B cell (primary cell): ENCODE measurements at regions not wholly inside any gene's neighbourhood (a gene's known extent, or its start where the extent isn't known, plus 50 kb on each side); places are given as distances from the start of the nearest gene placed in this dataset.

ENCODE experiments used
- ATAC-seq: fragments of 200-7000 bp; cut with Tn5 transposase; one replicate; pipeline ENCODE4 v1.10.0; 2021; ENCODE audit warnings: low read depth, mild to moderate bottlenecking, moderate number of reproducible peaks, moderate library complexity
- CTCF ChIA-PET: fragments of 350-600 bp; sonication (Branson Sonifier 250); formaldehyde crosslinking; loops from one replicate; lab custom pipeline; 2021; ENCODE audit warnings: antibody characterized with exemption, inconsistent platforms; lab: Charles Lee
- POLR2A ChIA-PET: fragments of 350-600 bp; sonication (Branson Sonifier 250); formaldehyde crosslinking; loops from one replicate; lab custom pipeline; 2021; ENCODE audit warnings: antibody characterized with exemption; lab: Charles Lee
- DNase-seq: peaks from one replicate; pipeline ENCODE4 v3.0.0; 2013
- H2AFZ ChIP-seq: 2 replicates; pipeline ENCODE4 v1.6.1; 2012; ENCODE audit warnings: mild to moderate bottlenecking, low read depth, low read length; ENCODE audit not compliant: insufficient read depth, poor library complexity, severe bottlenecking
- H3K27ac ChIP-seq, 2 donors: 1 replicate in 1 of 2; 2 replicates in 1 of 2; pipeline ENCODE4 v1.5.1; 2012 to 2013; ENCODE audit warnings: low read length in 2 of 2, mild to moderate bottlenecking in 2 of 2, moderate library complexity in 1 of 2
- H3K27me3 ChIP-seq, 4 experiments: fragments of 200-600 bp in 1 of 4; sonication (generic) in 1 of 4; replicated peaks in 1 of 4; 1 replicate in 2 of 4; 2 replicates in 2 of 4; pipeline versions ENCODE4 v1.6.1 to v1.7.0; 2013 to 2016; ENCODE audit warnings: low read length in 3 of 4, mild to moderate bottlenecking in 2 of 4, mixed read lengths in 1 of 4, moderate library complexity in 1 of 4; ENCODE audit not compliant: insufficient read depth in 4 of 4, control insufficient read depth in 3 of 4; ENCODE audit errors: control extremely low read depth in 1 of 4
- H3K36me3 ChIP-seq, 2 experiments: replicated peaks in 1 of 2; 1 replicate in 1 of 2; 2 replicates in 1 of 2; pipeline versions ENCODE4 v1.6.1 to v1.7.1; 2013; ENCODE audit warnings: low read length in 1 of 2; ENCODE audit not compliant: insufficient read depth in 2 of 2, control insufficient read depth in 1 of 2; ENCODE audit errors: control extremely low read depth in 1 of 2, extremely low read depth in 1 of 2
- H3K4me1 ChIP-seq, 2 donors: fragments of 200-600 bp in 1 of 2; sonication (generic) in 1 of 2; 1 replicate in 1 of 2; 2 replicates in 1 of 2; pipeline versions ENCODE4 v1.5.1 to v1.6.1; 2013 to 2017; ENCODE audit warnings: low read length in 2 of 2; ENCODE audit not compliant: control insufficient read depth in 2 of 2, insufficient read depth in 2 of 2
- H3K4me2 ChIP-seq: replicated peaks from 2 replicates; pipeline ENCODE3; 2012; ENCODE audit warnings: mild to moderate bottlenecking, low read depth, low read length; ENCODE audit not compliant: poor library complexity, severe bottlenecking
- H3K4me3 ChIP-seq, 5 experiments: fragments of 200-600 bp in 1 of 5; sonication (generic) in 1 of 5; 1 replicate in 3 of 5; 2 replicates in 2 of 5; pipeline versions ENCODE4 v1.5.1 to v1.7.0; 2011 to 2016; ENCODE audit warnings: low read length in 4 of 5, mild to moderate bottlenecking in 4 of 5, low read depth in 2 of 5, control low read depth in 1 of 5, moderate library complexity in 1 of 5; ENCODE audit not compliant: insufficient read depth in 1 of 5; ENCODE audit errors: control extremely low read depth in 1 of 5, extremely low read depth in 1 of 5
- H3K79me2 ChIP-seq: fragments of 200-600 bp; sonication (generic); one replicate; pipeline ENCODE4 v1.6.0; 2016; ENCODE audit warnings: low read length; ENCODE audit not compliant: control insufficient read depth, insufficient read depth
- H3K9ac ChIP-seq: fragments of 200-600 bp; sonication (generic); 2 replicates; pipeline ENCODE4 v1.6.1; 2017; ENCODE audit warnings: mild to moderate bottlenecking, low read length, moderate library complexity
- H3K9me3 ChIP-seq, 3 donors: one replicate each; pipeline versions ENCODE4 v1.6.1 to v1.7.1; 2013; ENCODE audit warnings: low read length in 2 of 3; ENCODE audit not compliant: control insufficient read depth in 2 of 3, insufficient read depth in 1 of 3; ENCODE audit errors: control extremely low read depth in 1 of 3
- H4K20me1 ChIP-seq: 2 replicates; pipeline ENCODE4 v1.6.0; 2012; ENCODE audit warnings: mild to moderate bottlenecking, low read length; ENCODE audit not compliant: insufficient read depth, control insufficient read depth, poor library complexity, severe bottlenecking
- H3K27ac Mint-ChIP-seq: one replicate; pipeline ENCODE4 v1.8.0; 2021; ENCODE audit warnings: mixed read lengths
- H3K27me3 Mint-ChIP-seq: one replicate; pipeline ENCODE4 v1.8.0; 2021; ENCODE audit warnings: mixed read lengths
- H3K4me1 Mint-ChIP-seq: one replicate; pipeline ENCODE4 v1.8.0; 2021; ENCODE audit warnings: mixed read lengths
- H3K4me3 Mint-ChIP-seq: one replicate; pipeline ENCODE4 v1.8.0; 2021; ENCODE audit warnings: mixed read lengths
- H3K9me3 Mint-ChIP-seq: one replicate; pipeline ENCODE4 v1.8.0; 2022; ENCODE audit warnings: mixed read lengths; ENCODE audit not compliant: insufficient read depth
- EZH2 ChIP-seq: IDR thresholded peaks from 2 replicates; pipeline ENCODE4 v1.6.1; 2012; ENCODE audit warnings: borderline replicate concordance, low read depth, mild to moderate bottlenecking, moderate library complexity, low read length; ENCODE audit not compliant: insufficient read depth, poor library complexity, severe bottlenecking
- WGBS: methylation state at CpG from one replicate; pipeline ENCODE4 v1.1.5; 2013; ENCODE audit warnings: missing lambda C conversion rate; ENCODE audit not compliant: insufficient coverage; 5-methylcytosine and 5-hydroxymethylcytosine counted together
- intact Hi-C: fragments of 100-400 bp; cut with micrococcal nuclease; formaldehyde crosslinking; loops from one replicate; pipeline ENCODE4 v1.10.0; 2022
- TF ChIP-seq, protein P1 (sequence below): fragments of 200-600 bp; IDR thresholded peaks from one replicate; pipeline ENCODE4 v1.8.0; 2022; ENCODE audit warnings: antibody characterized with exemption, mild to moderate bottlenecking

GRCh38 chr16:82456683-82457082 lies 170.1 kb upstream of the CDH13 start:
- no peaks in the 10 kb centered on the region for H3K9me3 Mint-ChIP-seq
- ATAC-seq: no peak
- H3K4me1 Mint-ChIP-seq: no peaks in the 10 kb centered on the region
- Histone ChIP-seq H3K9me3 (no peaks in the 10 kb centered on the region), H3K9ac (no peak overlapping the region), H3K4me3 (no peak overlapping the region), H2AFZ (no peak overlapping the region), H3K27me3 (peaks cover 0 to 5% (median 0%) of the 10 kb centered on the region in 4 experiments), H3K4me1 (no peaks in the 10 kb centered on the region), H4K20me1 (no peaks in the 10 kb centered on the region), H3K4me2 (no peak overlapping the region), H3K79me2 (no peaks in the 10 kb centered on the region), H3K36me3 (no peaks in the 10 kb centered on the region), H3K27ac (no peak overlapping the region)
- H3K4me3 Mint-ChIP-seq: no peak overlapping the region
- peak; percentile 26 for DNase-seq
- H3K27me3 Mint-ChIP-seq: peaks cover 11% of the 10 kb centered on the region
- TF ChIP-seq EZH2: no peak
- TF ChIP-seq, protein P1, sequence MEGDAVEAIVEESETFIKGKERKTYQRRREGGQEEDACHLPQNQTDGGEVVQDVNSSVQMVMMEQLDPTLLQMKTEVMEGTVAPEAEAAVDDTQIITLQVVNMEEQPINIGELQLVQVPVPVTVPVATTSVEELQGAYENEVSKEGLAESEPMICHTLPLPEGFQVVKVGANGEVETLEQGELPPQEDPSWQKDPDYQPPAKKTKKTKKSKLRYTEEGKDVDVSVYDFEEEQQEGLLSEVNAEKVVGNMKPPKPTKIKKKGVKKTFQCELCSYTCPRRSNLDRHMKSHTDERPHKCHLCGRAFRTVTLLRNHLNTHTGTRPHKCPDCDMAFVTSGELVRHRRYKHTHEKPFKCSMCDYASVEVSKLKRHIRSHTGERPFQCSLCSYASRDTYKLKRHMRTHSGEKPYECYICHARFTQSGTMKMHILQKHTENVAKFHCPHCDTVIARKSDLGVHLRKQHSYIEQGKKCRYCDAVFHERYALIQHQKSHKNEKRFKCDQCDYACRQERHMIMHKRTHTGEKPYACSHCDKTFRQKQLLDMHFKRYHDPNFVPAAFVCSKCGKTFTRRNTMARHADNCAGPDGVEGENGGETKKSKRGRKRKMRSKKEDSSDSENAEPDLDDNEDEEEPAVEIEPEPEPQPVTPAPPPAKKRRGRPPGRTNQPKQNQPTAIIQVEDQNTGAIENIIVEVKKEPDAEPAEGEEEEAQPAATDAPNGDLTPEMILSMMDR: peak; percentile 44
- intact Hi-C loops: no loop called here
- POLR2A ChIA-PET: interaction anchor here (0.5 kb wide), 1 partner anchor 319 kb away, joined by 4 read pairs; no protein-coding TSS in a partner anchor
- no peak overlapping the region for H3K27ac Mint-ChIP-seq
- 11% methylated on average over 3 of the region's 4 CpGs for WGBS
- CTCF ChIA-PET: interaction anchor here (0.7 to 2.5 kb wide), 5 partner anchors 11 to 976 kb away, joined by 3 to 5 read pairs (median 4); no protein-coding TSS in a partner anchor

- H3K27ac Mint-ChIP-seq: no peak overlapping the region
- no peaks in the 10 kb centered on the region for H4K20me1 ChIP-seq
- H2AFZ ChIP-seq: no peak overlapping the region
- no peaks in the 10 kb centered on the region for H3K79me2 ChIP-seq
- no peaks in the 10 kb centered on the region for H3K9me3 Mint-ChIP-seq
- intact Hi-C loops: no loop called here
- no peak overlapping the region for H3K4me3 ChIP-seq
- no peaks in the 10 kb centered on the region for H3K4me1 Mint-ChIP-seq
- H3K9ac ChIP-seq: no peak overlapping the region
- H3K9me3 ChIP-seq: no peaks in the 10 kb centered on the region
- ChIA-PET POLR2A (no interaction called here), CTCF (interaction anchor here (2.5 kb wide), 1 partner anchor 9 kb away, joined by 5 read pairs; no protein-coding TSS in a partner anchor)
- peaks cover 17% of the 10 kb centered on the region for H3K27me3 Mint-ChIP-seq
- TF ChIP-seq, protein P1: no peak
- no peak for TF ChIP-seq EZH2
- peaks cover 0 to 5% (median 0%) of the 10 kb centered on the region in 4 experiments for H3K27me3 ChIP-seq
- ATAC-seq (no peak), DNase-seq (no peak)
- no peak overlapping the region for H3K4me3 Mint-ChIP-seq
- no peak overlapping the region for H3K27ac ChIP-seq
- no peak overlapping the region for H3K4me2 ChIP-seq
- 77% methylated on average over 6 of the region's 6 CpGs for WGBS
- H3K36me3 ChIP-seq: no peaks in the 10 kb centered on the region
- H3K4me1 ChIP-seq: no peaks in the 10 kb centered on the region
Observed at GRCh38 chr16:82454566-82454965, 172.2 kb upstream of the CDH13 start.
